ENCODE measurements at regions not wholly inside any gene's neighbourhood (a gene's known extent, or its start where the extent isn't known, plus 50 kb on each side); places are given as distances from the start of the nearest gene placed in this dataset.

DNA sequence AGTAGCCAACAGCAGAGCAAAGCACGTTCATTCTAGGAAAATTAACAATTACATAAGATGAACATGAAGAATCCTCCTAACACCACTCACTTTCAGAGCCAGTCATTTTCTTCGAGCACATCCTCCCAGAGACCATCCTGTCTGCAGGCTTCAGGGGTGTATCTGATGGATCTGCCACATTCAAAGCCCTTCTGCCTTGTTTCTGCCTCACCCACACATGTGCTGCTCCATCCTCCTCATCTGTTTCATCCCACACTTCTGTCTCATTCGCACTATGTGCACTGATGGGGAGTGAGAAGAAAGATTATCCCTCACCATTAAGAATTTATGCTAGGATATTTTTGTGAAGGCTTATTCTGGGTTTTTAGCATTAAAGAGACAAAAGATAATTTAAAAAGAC lies 287.9 kb upstream of the PKDCC start:
- no peak for TF ChIP-seq EZH2 (IDR thresholded peaks at IDR 0.05; ENCODE audit: low read depth)
- TF ChIP-seq, protein P1, sequence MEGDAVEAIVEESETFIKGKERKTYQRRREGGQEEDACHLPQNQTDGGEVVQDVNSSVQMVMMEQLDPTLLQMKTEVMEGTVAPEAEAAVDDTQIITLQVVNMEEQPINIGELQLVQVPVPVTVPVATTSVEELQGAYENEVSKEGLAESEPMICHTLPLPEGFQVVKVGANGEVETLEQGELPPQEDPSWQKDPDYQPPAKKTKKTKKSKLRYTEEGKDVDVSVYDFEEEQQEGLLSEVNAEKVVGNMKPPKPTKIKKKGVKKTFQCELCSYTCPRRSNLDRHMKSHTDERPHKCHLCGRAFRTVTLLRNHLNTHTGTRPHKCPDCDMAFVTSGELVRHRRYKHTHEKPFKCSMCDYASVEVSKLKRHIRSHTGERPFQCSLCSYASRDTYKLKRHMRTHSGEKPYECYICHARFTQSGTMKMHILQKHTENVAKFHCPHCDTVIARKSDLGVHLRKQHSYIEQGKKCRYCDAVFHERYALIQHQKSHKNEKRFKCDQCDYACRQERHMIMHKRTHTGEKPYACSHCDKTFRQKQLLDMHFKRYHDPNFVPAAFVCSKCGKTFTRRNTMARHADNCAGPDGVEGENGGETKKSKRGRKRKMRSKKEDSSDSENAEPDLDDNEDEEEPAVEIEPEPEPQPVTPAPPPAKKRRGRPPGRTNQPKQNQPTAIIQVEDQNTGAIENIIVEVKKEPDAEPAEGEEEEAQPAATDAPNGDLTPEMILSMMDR (conservative IDR thresholded peaks at IDR 0.05), result no peak

Measured in PC-9 (cell line).